ENCODE measurements at regions not wholly inside any gene's neighbourhood (a gene's known extent, or its start where the extent isn't known, plus 50 kb on each side); places are given as distances from the start of the nearest gene placed in this dataset.
"Not testable (repeated sequence)": the region's sequence is repeated elsewhere in the genome, so short reads cannot be mapped to it uniquely, and the experiment has no call there.

- TF ChIP-seq CTCF (IDR thresholded peaks at IDR 0.05; ENCODE audit: insufficient read depth, low read depth, low read length, missing control alignments), result no peak
Observed at GRCh38 chr5:100682625-100683024, 147.5 kb downstream of the FAM174A start.

GRCh38 chr5:100683881-100684280 lies 148.7 kb downstream of the FAM174A start:
- DNase-seq (ENCODE audit: low read depth), result no peak
- no peak for TF ChIP-seq CTCF (IDR thresholded peaks at IDR 0.05; ENCODE audit: insufficient read depth, low read depth, low read length, missing control alignments)
- no peak overlapping the region for H3K4me3 ChIP-seq (ENCODE audit: low read length)

More at GRCh38 chr5:100682625-100683024, 147.5 kb downstream of the FAM174A start:
- H3K4me3 ChIP-seq (ENCODE audit: low read length), result no peak overlapping the region
- no peak for DNase-seq (ENCODE audit: low read depth)

GRCh38 chr5:100685122-100685521 lies 149.9 kb downstream of the FAM174A start:
- not testable (repeated sequence) for H3K4me3 ChIP-seq (ENCODE audit: low read length); DNase-seq (ENCODE audit: low read depth)

DNA sequence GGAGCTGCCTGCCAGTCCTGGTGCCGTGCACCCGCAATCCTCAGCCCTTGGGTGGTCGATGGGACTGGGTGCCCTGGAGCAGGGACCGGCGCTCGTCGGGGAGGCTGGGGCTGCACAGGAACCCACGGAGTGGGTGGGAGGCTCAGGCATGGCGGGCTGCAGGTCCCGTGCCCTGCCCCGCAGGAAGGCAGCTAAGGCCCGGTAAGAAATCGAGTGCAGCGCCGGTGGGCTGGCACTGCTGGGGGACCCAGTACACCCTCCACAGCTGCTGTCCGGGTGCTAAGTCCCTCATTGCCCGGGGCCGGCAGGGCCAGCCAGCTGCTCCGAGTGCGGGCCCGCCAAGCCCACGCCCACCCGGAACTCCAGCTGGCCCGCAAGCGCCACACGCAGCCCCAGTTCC lies 153.7 kb downstream of the FAM174A start:
- DNase-seq (ENCODE audit: low read depth); H3K4me3 ChIP-seq (ENCODE audit: low read length): not testable (repeated sequence)

- H3K4me3 ChIP-seq (ENCODE audit: low read length), result no peak overlapping the region
- TF ChIP-seq CTCF (IDR thresholded peaks at IDR 0.05; ENCODE audit: insufficient read depth, low read depth, low read length, missing control alignments), result no peak
- no peak for DNase-seq (ENCODE audit: low read depth)
Observed at GRCh38 chr5:100690036-100690560, 154.9 kb downstream of the FAM174A start.

DNA sequence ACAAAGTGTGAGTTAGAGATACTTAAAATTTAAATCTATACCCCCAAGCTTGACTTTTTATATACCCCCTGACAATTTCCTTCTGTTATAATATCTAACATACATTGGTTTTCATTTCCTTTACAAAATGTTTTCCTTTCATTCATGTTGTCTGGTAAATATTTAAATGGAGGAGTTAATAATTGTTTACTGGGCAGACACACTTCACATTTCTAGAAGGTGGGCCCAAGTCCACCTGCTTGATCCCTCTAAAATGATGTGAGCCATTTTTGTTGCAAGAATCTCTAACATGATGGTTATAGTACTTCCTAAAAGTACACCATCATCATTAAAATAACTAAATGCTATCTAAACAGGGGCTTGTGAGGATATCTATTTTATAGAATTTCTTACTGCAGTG lies 155.9 kb downstream of the FAM174A start:
- TF ChIP-seq CTCF (IDR thresholded peaks at IDR 0.05; ENCODE audit: insufficient read depth, low read depth, low read length, missing control alignments), result no peak
- no peak overlapping the region for H3K4me3 ChIP-seq (ENCODE audit: low read length)
- no peak for DNase-seq (ENCODE audit: low read depth)

- TF ChIP-seq CTCF (IDR thresholded peaks at IDR 0.05; ENCODE audit: insufficient read depth, low read depth, low read length, missing control alignments), result no peak
- DNase-seq (ENCODE audit: low read depth), result peak; percentile 32
- H3K4me3 ChIP-seq (ENCODE audit: low read length), result no peak overlapping the region
Observed at GRCh38 chr5:100691548-100691947, 156.4 kb downstream of the FAM174A start.

DNA sequence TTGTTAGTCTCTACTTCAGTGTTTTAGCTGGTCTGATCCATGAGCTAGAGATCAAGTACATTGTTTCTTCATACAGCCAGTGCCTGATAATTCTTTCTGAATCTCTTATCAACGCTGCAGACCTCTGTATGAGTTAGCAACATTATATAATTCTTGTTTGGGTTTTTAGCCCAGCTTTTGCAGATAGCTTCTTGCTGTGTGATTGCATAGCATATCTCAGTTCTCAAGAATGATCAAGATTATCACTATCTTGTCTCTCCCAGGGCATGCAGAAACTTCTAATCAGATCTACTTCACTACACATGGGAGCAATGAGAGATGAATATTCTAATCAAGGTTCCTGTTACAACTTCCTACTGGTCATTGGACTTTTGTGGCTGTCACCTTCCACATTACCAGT lies 158.3 kb downstream of the FAM174A start:
- no peak for TF ChIP-seq CTCF (IDR thresholded peaks at IDR 0.05; ENCODE audit: insufficient read depth, low read depth, low read length, missing control alignments)
- DNase-seq (ENCODE audit: low read depth), result no peak
- H3K4me3 ChIP-seq (ENCODE audit: low read length), result no peak overlapping the region
